Parathyroid adenoma (tissue), 2 donors: ENCODE measurements at regions not wholly inside any gene's neighbourhood (a gene's known extent, or its start where the extent isn't known, plus 50 kb on each side); places are given as distances from the start of the nearest gene placed in this dataset.

Experiments
- H2AFZ ChIP-seq: fragments of 300-600 bp; sonication (generic); one replicate; pipeline ENCODE4 v1.7.0; 2017; ENCODE audit warnings: antibody characterized with exemption, mild to moderate bottlenecking
- H3K27ac ChIP-seq: fragments of 300-600 bp; sonication (generic); one replicate; pipeline ENCODE4 v1.7.0; 2017
- H3K27me3 ChIP-seq: fragments of 300-600 bp; sonication (generic); one replicate; pipeline ENCODE4 v1.7.0; 2017; ENCODE audit warnings: low read length; ENCODE audit not compliant: control insufficient read depth, insufficient read depth
- H3K36me3 ChIP-seq: fragments of 300-600 bp; sonication (generic); one replicate; pipeline ENCODE4 v1.7.0; 2017; ENCODE audit warnings: low read length; ENCODE audit not compliant: control insufficient read depth, insufficient read depth
- H3K4me1 ChIP-seq: fragments of 300-600 bp; sonication (generic); one replicate; pipeline ENCODE4 v1.7.0; 2017; ENCODE audit warnings: control low read depth
- H3K4me2 ChIP-seq: fragments of 300-600 bp; sonication (generic); one replicate; pipeline ENCODE4 v1.7.0; 2017; ENCODE audit warnings: low read length
- H3K4me3 ChIP-seq: fragments of 300-600 bp; sonication (generic); one replicate; pipeline ENCODE4 v1.7.0; 2017; ENCODE audit warnings: low read depth, low read length
- H3K79me2 ChIP-seq: fragments of 300-600 bp; sonication (generic); one replicate; pipeline ENCODE4 v1.7.0; 2017; ENCODE audit warnings: control low read depth
- H3K9ac ChIP-seq: fragments of 300-600 bp; sonication (generic); one replicate; pipeline ENCODE4 v1.7.0; 2017; ENCODE audit warnings: mild to moderate bottlenecking
- H3K9me3 ChIP-seq: fragments of 300-600 bp; sonication (generic); one replicate; pipeline ENCODE4 v1.7.0; 2017; ENCODE audit warnings: low read length; ENCODE audit not compliant: control insufficient read depth
- CTCF ChIP-seq: fragments of 300-600 bp; sonication (generic); IDR thresholded peaks from one replicate; pipeline ENCODE4 v1.7.0; 2017; ENCODE audit warnings: antibody characterized with exemption, mild to moderate bottlenecking
- donor health status: primary hyperparathyroidism.

GRCh38 chr20:47448429-47448828 is 53.3 kb upstream of the NCOA3 start:
- no peak overlapping the region for H3K4me3 ChIP-seq
- no peak overlapping the region for H3K9ac ChIP-seq
- no peak overlapping the region for H2AFZ ChIP-seq
- no peak overlapping the region for H3K27ac ChIP-seq
- no peaks in the 10 kb centered on the region for H3K36me3 ChIP-seq
- no peaks in the 10 kb centered on the region for H3K79me2 ChIP-seq
- TF ChIP-seq CTCF, result no peak
- no peaks in the 10 kb centered on the region for H3K4me1 ChIP-seq
- no peak overlapping the region for H3K4me2 ChIP-seq
- no peaks in the 10 kb centered on the region for H3K9me3 ChIP-seq
- no peaks in the 10 kb centered on the region for H3K27me3 ChIP-seq

GRCh38 chr20:47451602-47451904 is 50.1 kb upstream of the NCOA3 start:
- no peak overlapping the region for H2AFZ ChIP-seq
- no peaks in the 10 kb centered on the region for H3K27me3 ChIP-seq
- no peak for TF ChIP-seq CTCF
- no peak overlapping the region for H3K27ac ChIP-seq
- no peaks in the 10 kb centered on the region for H3K36me3 ChIP-seq
- H3K9me3 ChIP-seq, result no peaks in the 10 kb centered on the region
- no peak overlapping the region for H3K4me3 ChIP-seq
- no peaks in the 10 kb centered on the region for H3K4me1 ChIP-seq
- no peaks in the 10 kb centered on the region for H3K79me2 ChIP-seq
- H3K9ac ChIP-seq, result no peak overlapping the region
- no peak overlapping the region for H3K4me2 ChIP-seq
